NCI-H187 (cell line): ENCODE measurements at regions not wholly inside any gene's neighbourhood (a gene's known extent, or its start where the extent isn't known, plus 50 kb on each side); places are given as distances from the start of the nearest gene placed in this dataset.

ENCODE experiments used
- DNase-seq, 2 experiments: peaks; one replicate each; lab custom pipeline; 2025; lab: John Stamatoyannopoulos, UW

- no peak for DNase-seq
Measured at GRCh38 chr19:32241932-32242710, 103.3 kb upstream of the ZNF507 start.

GRCh38 chr19:32246006-32246405, 99.4 kb upstream of the ZNF507 start:
- DNase-seq = no peak

- DNase-seq = no peak
Measured at GRCh38 chr19:32251634-32252332, 93.6 kb upstream of the ZNF507 start.

- DNase-seq = no peak
Measured at GRCh38 chr19:32252333-32252669, 93.1 kb upstream of the ZNF507 start.

GRCh38 chr19:32253683-32254508, 91.5 kb upstream of the ZNF507 start:
- DNase-seq = no peak

GRCh38 chr19:32254509-32254890, 90.9 kb upstream of the ZNF507 start:
- DNase-seq = no peak

GRCh38 chr19:32255536-32256295, 89.7 kb upstream of the ZNF507 start:
- no peak for DNase-seq

GRCh38 chr19:32256341-32256975, 89.0 kb upstream of the ZNF507 start:
- DNase-seq = no peak

- DNase-seq = no peak
Measured at GRCh38 chr19:32257326-32258073, 87.9 kb upstream of the ZNF507 start.

GRCh38 chr19:32258167-32258566, 87.2 kb upstream of the ZNF507 start:
- DNase-seq = no peak

- no peak for DNase-seq
Measured at GRCh38 chr19:32264568-32264967, 80.8 kb upstream of the ZNF507 start.

- no peak for DNase-seq
Measured at GRCh38 chr19:32265995-32266394, 79.4 kb upstream of the ZNF507 start.

- no peak for DNase-seq
Measured at GRCh38 chr19:32266460-32266859, 79.0 kb upstream of the ZNF507 start.

- no peak for DNase-seq
Measured at GRCh38 chr19:32268381-32268780, 77.0 kb upstream of the ZNF507 start.

- no peak for DNase-seq
Measured at GRCh38 chr19:32269831-32270230, 75.6 kb upstream of the ZNF507 start.

- DNase-seq = no peak
Measured at GRCh38 chr19:32273483-32273882, 71.9 kb upstream of the ZNF507 start.

- no peak for DNase-seq
Measured at GRCh38 chr19:32287086-32287485, 58.3 kb upstream of the ZNF507 start.

- DNase-seq = no peak
Measured at GRCh38 chr19:32287811-32288227, 57.6 kb upstream of the ZNF507 start.

GRCh38 chr19:32289566-32290210, 55.7 kb upstream of the ZNF507 start:
- no peak for DNase-seq

- no peak for DNase-seq
Measured at GRCh38 chr19:32291876-32292275, 53.5 kb upstream of the ZNF507 start.
